Subcutaneous abdominal adipose tissue (tissue), 5 donors: ENCODE measurements at regions not wholly inside any gene's neighbourhood (a gene's known extent, or its start where the extent isn't known, plus 50 kb on each side); places are given as distances from the start of the nearest gene placed in this dataset.

Source experiments
- H3K27ac ChIP-seq: one replicate; pipeline ENCODE4 v1.7.0; 2013; ENCODE audit warnings: low read depth, mild to moderate bottlenecking, inconsistent platforms, low read length, moderate library complexity
- H3K27me3 ChIP-seq, 5 donors: one replicate each; pipeline ENCODE4 v1.7.0; 2013; ENCODE audit warnings: low read length in 5 of 5, inconsistent platforms in 1 of 5; ENCODE audit not compliant: control insufficient read depth in 5 of 5, insufficient read depth in 4 of 5
- H3K36me3 ChIP-seq, 5 donors: one replicate each; pipeline ENCODE4 v1.7.0; 2013; ENCODE audit warnings: low read length in 5 of 5; ENCODE audit not compliant: control insufficient read depth in 5 of 5, insufficient read depth in 5 of 5
- H3K4me1 ChIP-seq, 5 donors: one replicate each; pipeline ENCODE4 v1.7.0; 2013; ENCODE audit warnings: low read length in 5 of 5, mild to moderate bottlenecking in 3 of 5, moderate library complexity in 1 of 5; ENCODE audit not compliant: control insufficient read depth in 5 of 5, insufficient read depth in 5 of 5
- H3K4me3 ChIP-seq, 5 donors: one replicate each; pipeline ENCODE4 v1.7.0; 2013; ENCODE audit warnings: low read length in 5 of 5, low read depth in 1 of 5
- H3K9ac ChIP-seq, 5 donors: one replicate each; pipeline ENCODE4 v1.7.0; 2013; ENCODE audit warnings: low read length in 5 of 5, mild to moderate bottlenecking in 4 of 5, moderate library complexity in 3 of 5
- H3K9me3 ChIP-seq, 5 donors: one replicate each; pipeline ENCODE4 v1.7.0; 2013; ENCODE audit warnings: low read length in 5 of 5; ENCODE audit not compliant: control insufficient read depth in 5 of 5
- donor health status: healthy.
- donor health status: healthy.
- donor health status: healthy.
- donor health status: healthy.
- donor health status: healthy.

- Histone ChIP-seq H3K9me3 (no peaks in the 10 kb centered on the region), H3K4me1 (peaks cover 2 to 27% (median 10%) of the 10 kb centered on the region in 5 donors), H3K4me3 (no peak overlapping the region), H3K36me3 (no peaks in the 10 kb centered on the region), H3K27ac (no peak overlapping the region), H3K27me3 (peaks cover 0 to 3% (median 0%) of the 10 kb centered on the region in 5 donors), H3K9ac (no peak overlapping the region)
Observed at GRCh38 chr10:30751678-30752331, 122.3 kb upstream of the LYZL2 start.

- no peak overlapping the region for H3K27ac ChIP-seq
Observed at GRCh38 chr10:30750971-30751677, 121.6 kb upstream of the LYZL2 start.

GRCh38 chr10:30749385-30749784 lies 119.8 kb upstream of the LYZL2 start:
- Histone ChIP-seq H3K36me3 (no peaks in the 10 kb centered on the region), H3K27ac (no peak overlapping the region), H3K4me3 (no peak overlapping the region), H3K4me1 (peaks cover 2 to 23% (median 10%) of the 10 kb centered on the region in 5 donors), H3K27me3 (peaks cover 0 to 3% (median 0%) of the 10 kb centered on the region in 5 donors), H3K9me3 (no peaks in the 10 kb centered on the region), H3K9ac (no peak overlapping the region)

More at GRCh38 chr10:30750971-30751677, 121.6 kb upstream of the LYZL2 start:
- no peaks in the 10 kb centered on the region for H3K36me3 ChIP-seq
- H3K9me3 ChIP-seq = no peaks in the 10 kb centered on the region
- peaks cover 0 to 3% (median 0%) of the 10 kb centered on the region in 5 donors for H3K27me3 ChIP-seq
- no peak overlapping the region for H3K9ac ChIP-seq
- H3K4me3 ChIP-seq = no peak overlapping the region
- H3K4me1 ChIP-seq = peaks cover 2 to 27% (median 10%) of the 10 kb centered on the region in 5 donors

DNA sequence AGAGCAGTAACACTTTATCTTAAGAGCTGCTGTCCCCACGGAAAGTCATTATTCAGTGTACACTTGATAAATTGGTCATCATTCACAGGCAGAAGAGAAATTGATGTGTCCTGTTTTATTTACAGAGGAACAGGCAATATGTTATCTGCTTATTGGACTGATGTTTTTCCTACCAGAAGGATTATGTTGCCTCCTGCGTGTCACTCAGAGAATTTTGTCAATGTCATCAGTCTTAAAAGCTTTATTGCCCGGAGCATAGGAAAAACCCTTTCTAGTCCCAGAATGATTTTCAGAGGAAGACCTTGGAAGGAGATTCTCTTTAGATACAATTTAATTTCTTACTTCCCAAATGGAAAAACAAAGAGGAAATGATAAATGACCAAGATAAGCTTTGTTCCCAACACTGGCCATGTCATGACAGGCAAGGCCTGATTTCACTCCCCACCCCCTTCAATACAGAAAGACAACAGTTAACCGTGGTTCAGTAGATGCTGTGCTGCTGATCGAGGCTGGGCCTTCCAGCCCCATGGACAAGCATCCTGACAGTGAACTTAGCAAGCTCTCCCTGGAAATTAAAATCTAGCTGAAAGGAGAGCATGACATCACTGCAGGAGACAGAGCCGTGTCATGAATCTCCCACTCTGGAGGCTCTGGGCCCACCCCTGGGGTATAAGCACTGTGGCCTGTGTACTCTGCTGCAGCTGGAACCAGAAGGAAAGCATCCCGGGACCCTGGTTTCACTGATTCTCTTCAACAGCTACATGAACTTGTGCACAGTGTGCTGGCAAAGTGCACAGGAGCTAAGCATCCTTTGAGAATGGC lies 118.8 kb upstream of the LYZL2 start:
- peaks cover 2 to 23% (median 10%) of the 10 kb centered on the region in 5 donors for H3K4me1 ChIP-seq
- no peak overlapping the region for H3K27ac ChIP-seq
- no peak overlapping the region for H3K4me3 ChIP-seq
- H3K27me3 ChIP-seq = peaks cover 0 to 3% (median 0%) of the 10 kb centered on the region in 5 donors
- peaks cover 0 to 3% (median 0%) of the 10 kb centered on the region in 5 donors for H3K9me3 ChIP-seq
- H3K36me3 ChIP-seq = no peaks in the 10 kb centered on the region
- H3K9ac ChIP-seq = no peak overlapping the region

DNA sequence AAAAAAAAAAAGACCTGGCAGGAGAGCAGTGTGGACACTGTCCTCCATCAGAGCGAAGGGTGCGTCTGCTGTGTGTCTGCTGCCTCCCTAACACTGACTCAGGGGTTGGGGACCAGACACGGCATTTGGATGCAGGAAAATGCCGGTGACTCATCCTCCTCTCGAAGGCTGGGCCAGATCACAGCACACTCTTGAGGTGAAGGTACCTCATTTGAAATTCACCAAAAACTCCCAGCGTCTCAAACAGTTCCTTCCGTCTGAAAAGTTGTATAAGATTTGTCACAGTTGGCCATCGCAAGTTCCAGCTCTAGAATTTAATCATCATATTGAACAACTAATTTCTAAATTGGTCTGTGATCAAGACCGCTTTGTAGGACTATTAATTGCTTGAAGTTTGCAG lies 118.1 kb upstream of the LYZL2 start:
- peaks cover 0 to 3% (median 0%) of the 10 kb centered on the region in 5 donors for H3K9me3 ChIP-seq
- no peak overlapping the region for H3K9ac ChIP-seq
- H3K27me3 ChIP-seq = peaks cover 0 to 3% (median 0%) of the 10 kb centered on the region in 5 donors
- no peaks in the 10 kb centered on the region for H3K36me3 ChIP-seq
- H3K4me3 ChIP-seq = no peak overlapping the region
- H3K27ac ChIP-seq = no peak overlapping the region
- peaks cover 2 to 20% (median 10%) of the 10 kb centered on the region in 5 donors for H3K4me1 ChIP-seq

DNA sequence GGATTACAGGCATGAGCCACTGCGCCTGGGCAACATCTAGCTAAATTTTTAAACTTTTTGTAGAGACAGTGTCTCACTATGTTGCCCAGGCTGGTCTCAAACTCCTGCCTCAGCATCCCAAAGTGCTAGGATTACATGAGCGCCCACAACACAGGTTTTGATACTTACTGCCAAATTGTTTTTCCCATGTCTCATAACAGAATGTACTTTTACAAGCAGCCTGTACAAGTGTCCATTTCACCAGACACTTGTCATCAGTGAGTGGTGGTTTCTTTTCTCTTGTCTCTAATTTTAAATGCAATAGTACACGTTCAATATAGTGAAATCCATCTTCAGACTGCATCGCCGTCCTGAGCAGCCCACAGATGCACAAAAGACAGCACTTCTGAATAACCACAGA lies 116.4 kb upstream of the LYZL2 start:
- no peak overlapping the region for H3K4me3 ChIP-seq
- H3K27ac ChIP-seq = no peak overlapping the region
- H3K9me3 ChIP-seq = peaks cover 0 to 3% (median 0%) of the 10 kb centered on the region in 5 donors
- H3K27me3 ChIP-seq = peaks cover 0 to 3% (median 0%) of the 10 kb centered on the region in 5 donors
- no peak overlapping the region for H3K9ac ChIP-seq
- H3K36me3 ChIP-seq = no peaks in the 10 kb centered on the region
- H3K4me1 ChIP-seq = peaks cover 0 to 4% (median 0%) of the 10 kb centered on the region in 5 donors

DNA sequence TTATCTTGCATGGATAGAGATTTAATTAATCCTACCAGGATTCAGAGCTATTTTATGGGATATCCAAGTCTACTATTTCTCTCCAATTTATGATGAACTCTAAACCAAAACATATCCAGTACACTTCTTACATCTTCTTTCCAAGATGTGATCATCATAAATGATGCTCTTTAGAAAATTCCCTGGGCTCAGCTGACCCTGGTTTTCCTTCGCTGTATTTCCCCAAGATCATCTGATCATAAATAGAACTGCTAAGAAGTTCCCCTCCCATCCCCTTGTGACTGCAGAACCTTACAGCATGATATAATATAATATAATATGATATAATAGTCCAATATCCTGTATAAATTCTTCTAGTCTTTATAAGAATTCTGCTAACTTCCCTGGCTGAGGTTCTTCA lies 114.6 kb upstream of the LYZL2 start:
- H3K27ac ChIP-seq = no peak overlapping the region
- H3K36me3 ChIP-seq = no peaks in the 10 kb centered on the region
- H3K4me1 ChIP-seq = no peaks in the 10 kb centered on the region

DNA sequence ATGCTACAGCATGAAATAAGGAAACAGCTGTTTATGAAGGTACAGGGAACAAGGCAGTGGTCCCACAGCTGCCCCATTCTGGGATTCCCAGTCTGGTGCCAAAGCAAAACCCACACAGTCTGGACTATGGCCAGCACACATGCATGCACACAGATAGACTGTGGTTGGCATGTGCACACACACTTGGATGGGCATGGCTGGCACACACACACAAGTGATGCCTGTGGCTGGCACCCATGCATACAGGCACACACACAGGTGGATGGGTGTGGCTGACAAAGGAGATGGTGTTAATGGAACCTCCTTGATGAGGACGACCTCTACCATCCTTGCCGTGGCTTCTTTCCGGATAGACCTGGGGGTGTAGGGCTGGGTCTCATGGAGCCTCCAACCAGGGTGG lies 114.0 kb upstream of the LYZL2 start:
- Histone ChIP-seq H3K27me3 (no peaks in the 10 kb centered on the region), H3K27ac (no peak overlapping the region), H3K9ac (no peak overlapping the region), H3K36me3 (no peaks in the 10 kb centered on the region), H3K4me3 (no peak overlapping the region), H3K9me3 (peaks cover 0 to 3% (median 0%) of the 10 kb centered on the region in 5 donors), H3K4me1 (no peaks in the 10 kb centered on the region)

More for the DNA sequence above, 114.6 kb upstream of the LYZL2 start:
- Histone ChIP-seq H3K9ac (no peak overlapping the region), H3K4me3 (no peak overlapping the region), H3K9me3 (peaks cover 0 to 3% (median 0%) of the 10 kb centered on the region in 5 donors), H3K27me3 (no peaks in the 10 kb centered on the region)

GRCh38 chr10:30742471-30742870 lies 112.9 kb upstream of the LYZL2 start:
- H3K9me3 ChIP-seq = peaks cover 0 to 3% (median 0%) of the 10 kb centered on the region in 5 donors
- no peaks in the 10 kb centered on the region for H3K27me3 ChIP-seq
- no peak overlapping the region for H3K27ac ChIP-seq
- no peak overlapping the region for H3K4me3 ChIP-seq
- no peaks in the 10 kb centered on the region for H3K4me1 ChIP-seq
- H3K36me3 ChIP-seq = no peaks in the 10 kb centered on the region
- H3K9ac ChIP-seq = no peak overlapping the region
